HepG2 (cell line): ENCODE measurements at regions not wholly inside any gene's neighbourhood (a gene's known extent, or its start where the extent isn't known, plus 50 kb on each side); places are given as distances from the start of the nearest gene placed in this dataset.

Source experiments
- ATF7-NPFF ChIP-seq: sonication (generic); formaldehyde crosslinking; IDR thresholded peaks from 2 replicates; pipeline ENCODE4 v1.8.1; 2023; ENCODE audit warnings: mild to moderate bottlenecking, low read depth, missing genetic modification reagents, moderate library complexity
- EEA1 ChIP-seq: sonication (generic); formaldehyde crosslinking; IDR thresholded peaks from 2 replicates; pipeline ENCODE4 v1.5.1; 2020; ENCODE audit warnings: mild to moderate bottlenecking, missing genetic modification reagents, borderline replicate concordance
- POLR2AphosphoS5 ChIP-seq: IDR thresholded peaks from 2 replicates; pipeline ENCODE4 v1.6.1; 2012; ENCODE audit warnings: low read depth, low read length
- SIN3A ChIP-seq: IDR thresholded peaks from 2 replicates; pipeline ENCODE4 v1.6.1; 2011; ENCODE audit warnings: low read depth, mild to moderate bottlenecking, control low read depth, low read length, borderline replicate concordance
- SP1 ChIP-seq, 2 experiments: fragments of 450-650 bp in 1 of 2; sonication (generic) in 1 of 2; formaldehyde crosslinking in 1 of 2; IDR thresholded peaks; 2 replicates each; pipeline versions ENCODE4 v1.4.0 to v1.6.1; 2016 to 2020; ENCODE audit warnings: missing genetic modification reagents in 1 of 2
- TF ChIP-seq, protein P1 (sequence below): sonication (generic); formaldehyde crosslinking; IDR thresholded peaks from 2 replicates; pipeline ENCODE4 v1.5.0; 2020; ENCODE audit warnings: mild to moderate bottlenecking, missing genetic modification reagents
- TF ChIP-seq, protein P2 (sequence below): sonication (generic); formaldehyde crosslinking; IDR thresholded peaks from 2 replicates; pipeline ENCODE4 v1.4.0; 2020; ENCODE audit warnings: low read depth, missing genetic modification reagents
- TF ChIP-seq, protein P3 (sequence below): sonication (generic); formaldehyde crosslinking; IDR thresholded peaks from 2 replicates; pipeline ENCODE4 v1.5.0; 2020; ENCODE audit warnings: mild to moderate bottlenecking, missing genetic modification reagents, moderate library complexity
- TF ChIP-seq, protein P4 (sequence below): sonication (generic); formaldehyde crosslinking; IDR thresholded peaks from 2 replicates; pipeline ENCODE4 v1.4.0; 2020; ENCODE audit warnings: missing genetic modification reagents

DNA sequence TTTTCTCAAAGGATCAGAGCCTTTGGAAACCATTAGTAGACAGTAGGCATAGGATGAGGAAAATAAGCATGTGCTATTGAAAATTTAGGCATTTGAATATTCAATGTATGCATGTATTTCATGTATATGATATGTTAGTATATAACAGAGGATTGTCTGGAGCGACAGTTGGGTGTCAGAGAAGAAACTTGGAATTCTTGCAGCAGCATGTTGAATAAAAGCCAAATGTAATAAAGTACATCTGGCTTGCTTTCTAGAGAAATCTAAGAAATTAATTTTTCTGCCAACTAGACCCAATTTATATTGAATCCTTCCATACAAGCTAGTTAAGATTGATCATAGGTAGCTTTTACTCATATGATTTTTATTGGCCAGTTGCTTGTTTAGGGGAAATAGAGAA lies 578.8 kb downstream of the CDH11 start:
- TF ChIP-seq EEA1 (CRISPR knock-in tag) (no peak), SP1 (IDR thresholded peaks at IDR 0.05) (no peak), SP1 (CRISPR knock-in tag; IDR thresholded peaks at IDR 0.05) (no peak), ATF7-NPFF (no peak), SIN3A (no peak), POLR2AphosphoS5 (no peak)
- TF ChIP-seq, protein P1, sequence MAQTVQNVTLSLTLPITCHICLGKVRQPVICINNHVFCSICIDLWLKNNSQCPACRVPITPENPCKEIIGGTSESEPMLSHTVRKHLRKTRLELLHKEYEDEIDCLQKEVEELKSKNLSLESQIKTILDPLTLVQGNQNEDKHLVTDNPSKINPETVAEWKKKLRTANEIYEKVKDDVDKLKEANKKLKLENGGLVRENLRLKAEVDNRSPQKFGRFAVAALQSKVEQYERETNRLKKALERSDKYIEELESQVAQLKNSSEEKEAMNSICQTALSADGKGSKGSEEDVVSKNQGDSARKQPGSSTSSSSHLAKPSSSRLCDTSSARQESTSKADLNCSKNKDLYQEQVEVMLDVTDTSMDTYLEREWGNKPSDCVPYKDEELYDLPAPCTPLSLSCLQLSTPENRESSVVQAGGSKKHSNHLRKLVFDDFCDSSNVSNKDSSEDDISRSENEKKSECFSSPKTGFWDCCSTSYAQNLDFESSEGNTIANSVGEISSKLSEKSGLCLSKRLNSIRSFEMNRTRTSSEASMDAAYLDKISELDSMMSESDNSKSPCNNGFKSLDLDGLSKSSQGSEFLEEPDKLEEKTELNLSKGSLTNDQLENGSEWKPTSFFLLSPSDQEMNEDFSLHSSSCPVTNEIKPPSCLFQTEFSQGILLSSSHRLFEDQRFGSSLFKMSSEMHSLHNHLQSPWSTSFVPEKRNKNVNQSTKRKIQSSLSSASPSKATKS (CRISPR knock-in tag), result no peak
- TF ChIP-seq, protein P2, sequence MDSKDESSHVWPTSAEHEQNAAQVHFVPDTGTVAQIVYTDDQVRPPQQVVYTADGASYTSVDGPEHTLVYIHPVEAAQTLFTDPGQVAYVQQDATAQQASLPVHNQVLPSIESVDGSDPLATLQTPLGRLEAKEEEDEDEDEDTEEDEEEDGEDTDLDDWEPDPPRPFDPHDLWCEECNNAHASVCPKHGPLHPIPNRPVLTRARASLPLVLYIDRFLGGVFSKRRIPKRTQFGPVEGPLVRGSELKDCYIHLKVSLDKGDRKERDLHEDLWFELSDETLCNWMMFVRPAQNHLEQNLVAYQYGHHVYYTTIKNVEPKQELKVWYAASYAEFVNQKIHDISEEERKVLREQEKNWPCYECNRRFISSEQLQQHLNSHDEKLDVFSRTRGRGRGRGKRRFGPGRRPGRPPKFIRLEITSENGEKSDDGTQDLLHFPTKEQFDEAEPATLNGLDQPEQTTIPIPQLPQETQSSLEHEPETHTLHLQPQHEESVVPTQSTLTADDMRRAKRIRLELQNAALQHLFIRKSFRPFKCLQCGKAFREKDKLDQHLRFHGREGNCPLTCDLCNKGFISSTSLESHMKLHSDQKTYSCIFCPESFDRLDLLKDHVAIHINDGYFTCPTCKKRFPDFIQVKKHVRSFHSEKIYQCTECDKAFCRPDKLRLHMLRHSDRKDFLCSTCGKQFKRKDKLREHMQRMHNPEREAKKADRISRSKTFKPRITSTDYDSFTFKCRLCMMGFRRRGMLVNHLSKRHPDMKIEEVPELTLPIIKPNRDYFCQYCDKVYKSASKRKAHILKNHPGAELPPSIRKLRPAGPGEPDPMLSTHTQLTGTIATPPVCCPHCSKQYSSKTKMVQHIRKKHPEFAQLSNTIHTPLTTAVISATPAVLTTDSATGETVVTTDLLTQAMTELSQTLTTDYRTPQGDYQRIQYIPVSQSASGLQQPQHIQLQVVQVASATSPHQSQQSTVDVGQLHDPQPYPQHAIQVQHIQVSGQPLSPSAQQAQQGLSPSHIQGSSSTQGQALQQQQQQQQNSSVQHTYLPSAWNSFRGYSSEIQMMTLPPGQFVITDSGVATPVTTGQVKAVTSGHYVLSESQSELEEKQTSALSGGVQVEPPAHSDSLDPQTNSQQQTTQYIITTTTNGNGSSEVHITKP (CRISPR knock-in tag), result no peak
- TF ChIP-seq, protein P3, sequence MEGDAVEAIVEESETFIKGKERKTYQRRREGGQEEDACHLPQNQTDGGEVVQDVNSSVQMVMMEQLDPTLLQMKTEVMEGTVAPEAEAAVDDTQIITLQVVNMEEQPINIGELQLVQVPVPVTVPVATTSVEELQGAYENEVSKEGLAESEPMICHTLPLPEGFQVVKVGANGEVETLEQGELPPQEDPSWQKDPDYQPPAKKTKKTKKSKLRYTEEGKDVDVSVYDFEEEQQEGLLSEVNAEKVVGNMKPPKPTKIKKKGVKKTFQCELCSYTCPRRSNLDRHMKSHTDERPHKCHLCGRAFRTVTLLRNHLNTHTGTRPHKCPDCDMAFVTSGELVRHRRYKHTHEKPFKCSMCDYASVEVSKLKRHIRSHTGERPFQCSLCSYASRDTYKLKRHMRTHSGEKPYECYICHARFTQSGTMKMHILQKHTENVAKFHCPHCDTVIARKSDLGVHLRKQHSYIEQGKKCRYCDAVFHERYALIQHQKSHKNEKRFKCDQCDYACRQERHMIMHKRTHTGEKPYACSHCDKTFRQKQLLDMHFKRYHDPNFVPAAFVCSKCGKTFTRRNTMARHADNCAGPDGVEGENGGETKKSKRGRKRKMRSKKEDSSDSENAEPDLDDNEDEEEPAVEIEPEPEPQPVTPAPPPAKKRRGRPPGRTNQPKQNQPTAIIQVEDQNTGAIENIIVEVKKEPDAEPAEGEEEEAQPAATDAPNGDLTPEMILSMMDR (CRISPR knock-in tag), result no peak
- TF ChIP-seq, protein P4, sequence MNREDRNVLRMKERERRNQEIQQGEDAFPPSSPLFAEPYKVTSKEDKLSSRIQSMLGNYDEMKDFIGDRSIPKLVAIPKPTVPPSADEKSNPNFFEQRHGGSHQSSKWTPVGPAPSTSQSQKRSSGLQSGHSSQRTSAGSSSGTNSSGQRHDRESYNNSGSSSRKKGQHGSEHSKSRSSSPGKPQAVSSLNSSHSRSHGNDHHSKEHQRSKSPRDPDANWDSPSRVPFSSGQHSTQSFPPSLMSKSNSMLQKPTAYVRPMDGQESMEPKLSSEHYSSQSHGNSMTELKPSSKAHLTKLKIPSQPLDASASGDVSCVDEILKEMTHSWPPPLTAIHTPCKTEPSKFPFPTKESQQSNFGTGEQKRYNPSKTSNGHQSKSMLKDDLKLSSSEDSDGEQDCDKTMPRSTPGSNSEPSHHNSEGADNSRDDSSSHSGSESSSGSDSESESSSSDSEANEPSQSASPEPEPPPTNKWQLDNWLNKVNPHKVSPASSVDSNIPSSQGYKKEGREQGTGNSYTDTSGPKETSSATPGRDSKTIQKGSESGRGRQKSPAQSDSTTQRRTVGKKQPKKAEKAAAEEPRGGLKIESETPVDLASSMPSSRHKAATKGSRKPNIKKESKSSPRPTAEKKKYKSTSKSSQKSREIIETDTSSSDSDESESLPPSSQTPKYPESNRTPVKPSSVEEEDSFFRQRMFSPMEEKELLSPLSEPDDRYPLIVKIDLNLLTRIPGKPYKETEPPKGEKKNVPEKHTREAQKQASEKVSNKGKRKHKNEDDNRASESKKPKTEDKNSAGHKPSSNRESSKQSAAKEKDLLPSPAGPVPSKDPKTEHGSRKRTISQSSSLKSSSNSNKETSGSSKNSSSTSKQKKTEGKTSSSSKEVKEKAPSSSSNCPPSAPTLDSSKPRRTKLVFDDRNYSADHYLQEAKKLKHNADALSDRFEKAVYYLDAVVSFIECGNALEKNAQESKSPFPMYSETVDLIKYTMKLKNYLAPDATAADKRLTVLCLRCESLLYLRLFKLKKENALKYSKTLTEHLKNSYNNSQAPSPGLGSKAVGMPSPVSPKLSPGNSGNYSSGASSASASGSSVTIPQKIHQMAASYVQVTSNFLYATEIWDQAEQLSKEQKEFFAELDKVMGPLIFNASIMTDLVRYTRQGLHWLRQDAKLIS (CRISPR knock-in tag), result no peak
